Tibial artery (tissue), 4 donors: ENCODE measurements at regions not wholly inside any gene's neighbourhood (a gene's known extent, or its start where the extent isn't known, plus 50 kb on each side); places are given as distances from the start of the nearest gene placed in this dataset.

Experiments
- DNase-seq, 2 donors: peaks; one replicate each; pipeline ENCODE4 v3.0.0-alpha.2; 2019
- H3K27ac ChIP-seq, 2 donors: fragments of 200-600 bp; sonication (generic) in 1 of 2; 1 replicate in 1 of 2; 2 replicates in 1 of 2; pipeline ENCODE4 v1.5.1; 2018 to 2019; ENCODE audit warnings: mild to moderate bottlenecking in 1 of 2
- H3K27me3 ChIP-seq, 2 donors: fragments of 200-600 bp; sonication (generic) in 1 of 2; one replicate each; pipeline versions ENCODE4 v1.5.1 to v1.6.0; 2016 to 2019
- H3K36me3 ChIP-seq, 3 donors: fragments of 200-600 bp; sonication (generic) in 2 of 3; one replicate each; pipeline ENCODE4 v1.5.1; 2016 to 2019; ENCODE audit warnings: mild to moderate bottlenecking in 2 of 3
- H3K4me1 ChIP-seq, 4 donors: fragments of 200-600 bp; sonication (generic) in 2 of 4; 1 replicate in 3 of 4; 2 replicates in 1 of 4; pipeline ENCODE4 v1.5.1; 2016 to 2019
- H3K4me3 ChIP-seq, 2 donors: fragments of 200-600 bp; sonication (generic) in 1 of 2; 1 replicate in 1 of 2; 2 replicates in 1 of 2; pipeline ENCODE4 v1.5.1; 2018 to 2019; ENCODE audit warnings: mild to moderate bottlenecking in 2 of 2
- H3K9me3 ChIP-seq, 3 donors: fragments of 200-600 bp; sonication (generic) in 1 of 3; one replicate each; pipeline ENCODE4 v1.5.1; 2016 to 2019
- CTCF ChIP-seq, 2 experiments: fragments of 200-600 bp in 1 of 2; fragments of 450-650 bp in 1 of 2; IDR thresholded peaks; one replicate each; pipeline ENCODE4 v1.5.1; 2017 to 2019; ENCODE audit warnings: antibody characterized with exemption in 2 of 2, mild to moderate bottlenecking in 1 of 2, moderate library complexity in 1 of 2
- intact Hi-C: fragments of 100-400 bp; cut with DNase I; formaldehyde crosslinking; loops from one replicate; pipeline ENCODE4 v1.15.0; 2023; ENCODE audit warnings: low total_unique reads

GRCh38 chr5:13427827-13428557 is 516.5 kb downstream of the DNAH5 start:
- no peaks in the 10 kb centered on the region for H3K4me1 ChIP-seq
- H3K27ac ChIP-seq: no peak overlapping the region
- intact Hi-C loops: no loop called here
- no peak for TF ChIP-seq CTCF (IDR thresholded peaks at IDR 0.05)
- H3K4me3 ChIP-seq: no peak overlapping the region
- H3K27me3 ChIP-seq: no peaks in the 10 kb centered on the region
- no peaks in the 10 kb centered on the region for H3K36me3 ChIP-seq
- DNase-seq: no peak
- no peaks in the 10 kb centered on the region for H3K9me3 ChIP-seq

- DNase-seq: no peak
- Histone ChIP-seq H3K36me3 (no peaks in the 10 kb centered on the region), H3K4me3 (no peak overlapping the region), H3K9me3 (no peaks in the 10 kb centered on the region), H3K27me3 (no peaks in the 10 kb centered on the region), H3K4me1 (no peaks in the 10 kb centered on the region), H3K27ac (no peak overlapping the region)
- TF ChIP-seq CTCF (IDR thresholded peaks at IDR 0.05): no peak
- intact Hi-C loops: no loop called here
Observed at GRCh38 chr5:13412040-13412595, 532.4 kb downstream of the DNAH5 start.

GRCh38 chr5:13408616-13409015 is 535.9 kb downstream of the DNAH5 start:
- TF ChIP-seq CTCF (IDR thresholded peaks at IDR 0.05): no peak
- Histone ChIP-seq H3K27ac (no peak overlapping the region), H3K36me3 (no peaks in the 10 kb centered on the region), H3K4me3 (no peak overlapping the region), H3K9me3 (no peaks in the 10 kb centered on the region), H3K4me1 (no peaks in the 10 kb centered on the region), H3K27me3 (no peaks in the 10 kb centered on the region)
- intact Hi-C loops: loop anchor here (2.0 kb wide), 1 partner anchor 66 kb away; no protein-coding TSS in a partner anchor
- DNase-seq: no peak

GRCh38 chr5:13403351-13403750 is 541.1 kb downstream of the DNAH5 start:
- intact Hi-C loops: no loop called here
- no peak for TF ChIP-seq CTCF (IDR thresholded peaks at IDR 0.05)
- Histone ChIP-seq H3K27ac (no peak overlapping the region), H3K9me3 (no peaks in the 10 kb centered on the region), H3K4me3 (no peak overlapping the region), H3K36me3 (no peaks in the 10 kb centered on the region), H3K4me1 (no peaks in the 10 kb centered on the region), H3K27me3 (no peaks in the 10 kb centered on the region)
- DNase-seq: no peak

- Histone ChIP-seq H3K9me3 (no peaks in the 10 kb centered on the region), H3K27ac (no peak overlapping the region), H3K27me3 (no peaks in the 10 kb centered on the region), H3K36me3 (no peaks in the 10 kb centered on the region), H3K4me3 (no peak overlapping the region), H3K4me1 (no peaks in the 10 kb centered on the region)
- DNase-seq: no peak
- no peak for TF ChIP-seq CTCF (IDR thresholded peaks at IDR 0.05)
- intact Hi-C loops: no loop called here
Observed at GRCh38 chr5:13385066-13385465, 559.4 kb downstream of the DNAH5 start.
